HCT116 (cell line): ENCODE measurements at regions not wholly inside any gene's neighbourhood (a gene's known extent, or its start where the extent isn't known, plus 50 kb on each side); places are given as distances from the start of the nearest gene placed in this dataset.

Source experiments
- ATAC-seq: fragments of 200-7000 bp; cut with Tn5 transposase; 2 replicates; pipeline ENCODE4 v1.9.1; 2020; ENCODE audit warnings: mild to moderate bottlenecking, moderate library complexity
- BruUV-seq: library from RNA; stranded (reverse); fragments of 400-500 nt; replicated peaks from 2 replicates; lab custom pipeline; 2021; lab: Mats Ljungman, UMichigan
- CTCF ChIA-PET: fragments of 300-600 bp; sonication (Branson Sonifier 250); formaldehyde crosslinking; loops from one replicate; lab custom pipeline; 2021; ENCODE audit warnings: antibody characterized with exemption; lab: Charles Lee
- POLR2A ChIA-PET: fragments of 300-600, 350-600 bp; sonication (Branson Sonifier 250); formaldehyde crosslinking; loops from one replicate; lab custom pipeline; 2021; ENCODE audit warnings: antibody characterized with exemption; lab: Charles Lee
- RAD21 ChIA-PET, 2 experiments: fragments of 300-600 bp; sonication (Branson Sonifier 250); formaldehyde crosslinking; loops; one replicate each; lab custom pipeline; 2023; ENCODE audit warnings: low total read pairs in 2 of 2; ENCODE audit not compliant: uncharacterized antibody in 2 of 2, unreplicated experiment in 2 of 2, low non-redundant PET in 1 of 2; lab: Charles Lee
- DNase-seq: peaks from one replicate; pipeline ENCODE4 v3.0.0-alpha.2; 2010; ENCODE audit warnings: low read depth, low spot score
- H2AFZ ChIP-seq: fragments of 200-600 bp; shearing (Covaris generic), sonication (generic); 2 replicates; pipeline ENCODE4 v1.6.1; 2017; ENCODE audit warnings: low read depth, mixed run types, mixed read lengths, antibody characterized with exemption, low read length; ENCODE audit not compliant: poor library complexity, severe bottlenecking
- H3K27ac ChIP-seq: 2 replicates; pipeline ENCODE4 v1.5.1; 2012; ENCODE audit warnings: low read depth, low read length
- H3K27me3 ChIP-seq: fragments of 200-600 bp; sonication (generic); 2 replicates; pipeline ENCODE4 v1.6.1; 2016; ENCODE audit warnings: mixed run types, low read length, mixed read lengths; ENCODE audit not compliant: insufficient read depth
- H3K36me3 ChIP-seq, 2 experiments: fragments of 200-500 bp in 1 of 2; fragments of 200-600 bp in 1 of 2; sonication (Bioruptor generic) in 1 of 2; sonication (generic) in 1 of 2; 2 replicates each; pipeline versions ENCODE4 v1.5.1 to v1.6.1; 2014 to 2016; ENCODE audit warnings: low read length in 2 of 2, inconsistent platforms in 1 of 2, mixed read lengths in 1 of 2, mixed run types in 1 of 2; ENCODE audit not compliant: insufficient read depth in 2 of 2, control insufficient read depth in 1 of 2
- H3K4me1 ChIP-seq, 2 experiments: fragments of 200-600 bp in 1 of 2; sonication (generic) in 1 of 2; 2 replicates each; pipeline versions ENCODE4 v1.5.1 to v1.6.1; 2012 to 2017; ENCODE audit warnings: low read length in 2 of 2, inconsistent platforms in 1 of 2, mild to moderate bottlenecking in 1 of 2, mixed read lengths in 1 of 2, mixed run types in 1 of 2, moderate library complexity in 1 of 2; ENCODE audit not compliant: insufficient read depth in 2 of 2, control insufficient read depth in 1 of 2
- H3K4me2 ChIP-seq: fragments of 200-600 bp; sonication (generic); 2 replicates; pipeline ENCODE4 v1.6.1; 2017; ENCODE audit warnings: mixed run types, low read length, mixed read lengths
- H3K4me3 ChIP-seq, 2 experiments: fragments of 200-600 bp in 1 of 2; sonication (generic) in 1 of 2; replicated peaks in 1 of 2; 2 replicates each; pipeline ENCODE4 v1.5.1; 2011 to 2016; ENCODE audit warnings: low read length in 2 of 2, control low read depth in 1 of 2, low read depth in 1 of 2, mild to moderate bottlenecking in 1 of 2, mixed read lengths in 1 of 2, mixed run types in 1 of 2
- H3K79me2 ChIP-seq: fragments of 200-600 bp; sonication (generic); 2 replicates; pipeline ENCODE4 v1.6.1; 2017; ENCODE audit warnings: mild to moderate bottlenecking, mixed run types, low read length, moderate library complexity, mixed read lengths; ENCODE audit not compliant: insufficient read depth
- H3K9ac ChIP-seq: fragments of 200-600 bp; sonication (generic); 2 replicates; pipeline ENCODE4 v1.6.1; 2016; ENCODE audit warnings: low read length, mixed read lengths
- H3K9me2 ChIP-seq: fragments of 200-600 bp; sonication (generic), shearing (Covaris generic); 2 replicates; pipeline ENCODE4 v1.6.1; 2017; ENCODE audit warnings: mixed run types, mild to moderate bottlenecking, moderate library complexity; ENCODE audit not compliant: insufficient read depth
- H3K9me3 ChIP-seq, 2 experiments: fragments of 200-500 bp in 1 of 2; fragments of 200-600 bp in 1 of 2; sonication (Bioruptor generic) in 1 of 2; sonication (generic) in 1 of 2; 2 replicates each; pipeline ENCODE4 v1.6.1; 2014 to 2017; ENCODE audit warnings: low read length in 2 of 2, mixed read lengths in 2 of 2, inconsistent platforms in 1 of 2, low read depth in 1 of 2, mild to moderate bottlenecking in 1 of 2, mixed run types in 1 of 2, moderate library complexity in 1 of 2; ENCODE audit not compliant: control insufficient read depth in 1 of 2, insufficient read depth in 1 of 2
- H4K20me1 ChIP-seq: fragments of 200-600 bp; sonication (generic), shearing (Covaris generic); 2 replicates; pipeline ENCODE4 v1.6.1; 2017; ENCODE audit warnings: mixed run types, mild to moderate bottlenecking, moderate library complexity; ENCODE audit not compliant: insufficient read depth
- CTCF ChIP-seq, 3 experiments: fragments of 200-600 bp in 1 of 3; sonication (generic) in 1 of 3; IDR thresholded peaks in 2 of 3; conservative IDR thresholded peaks in 1 of 3; 2 replicates each; pipeline ENCODE4 v1.5.1; 2012 to 2017; ENCODE audit warnings: low read depth in 2 of 3, low read length in 2 of 3, antibody characterized with exemption in 1 of 3, borderline replicate concordance in 1 of 3, control low read depth in 1 of 3, mild to moderate bottlenecking in 1 of 3, mixed read lengths in 1 of 3, mixed run types in 1 of 3, moderate library complexity in 1 of 3; ENCODE audit not compliant: insufficient read depth in 1 of 3
- EZH2 ChIP-seq: fragments of 200-600 bp; sonication (generic); IDR thresholded peaks from 2 replicates; pipeline ENCODE4 v1.6.1; 2017; ENCODE audit warnings: antibody characterized with exemption, mixed run types
- SIN3A ChIP-seq: IDR thresholded peaks from 2 replicates; pipeline ENCODE4 v1.6.1; 2012; ENCODE audit warnings: low read depth
- ZBTB33 ChIP-seq: IDR thresholded peaks from 2 replicates; pipeline ENCODE4 v1.6.1; 2011; ENCODE audit warnings: mild to moderate bottlenecking, low read length, moderate library complexity; ENCODE audit not compliant: insufficient replicate concordance; ENCODE audit errors: extremely low read depth
- intact Hi-C: fragments of 100-400 bp; cut with micrococcal nuclease; formaldehyde crosslinking; loops from 2 replicates; pipeline ENCODE4 v1.10.0; 2022
- TF ChIP-seq, protein P1 (sequence below): IDR thresholded peaks from 2 replicates; pipeline ENCODE4 v1.6.1; 2012

- ChIA-PET CTCF (no interaction called here), POLR2A (no interaction called here), RAD21 (no interaction called here)
- H3K27me3 ChIP-seq: no peaks in the 10 kb centered on the region
- H2AFZ ChIP-seq: no peak overlapping the region
- H3K27ac ChIP-seq: no peak overlapping the region
- no peaks in the 10 kb centered on the region for H4K20me1 ChIP-seq
- H3K4me3 ChIP-seq: no peak overlapping the region
- no peaks in the 10 kb centered on the region for H3K9me2 ChIP-seq
- H3K9me3 ChIP-seq: peaks cover 0 to 8% of the 10 kb centered on the region in 2 experiments; a peak in 1 of 4 replicates
- TF ChIP-seq CTCF (IDR thresholded peaks at IDR 0.05 in 2 of 3, conservative IDR thresholded peaks at IDR 0.05 in 1 of 3; ENCODE audit: borderline replicate concordance in 1 of 3, insufficient read depth in 1 of 3, low read depth in 2 of 3, low read length in 2 of 3): no peak
- TF ChIP-seq EZH2: no peak
- intact Hi-C loops: no loop called here
- no peak overlapping the region for H3K4me2 ChIP-seq
- no peaks in the 10 kb centered on the region for H3K79me2 ChIP-seq
- H3K9ac ChIP-seq: no peak overlapping the region
- ATAC-seq: no peak
- no peaks in the 10 kb centered on the region for H3K4me1 ChIP-seq
- no TSS peak for BruUV-seq
- H3K36me3 ChIP-seq: no peaks in the 10 kb centered on the region
- DNase-seq: no peak
Observed at GRCh38 chr20:24340933-24341332, 128.5 kb upstream of the SYNDIG1 start.

DNA sequence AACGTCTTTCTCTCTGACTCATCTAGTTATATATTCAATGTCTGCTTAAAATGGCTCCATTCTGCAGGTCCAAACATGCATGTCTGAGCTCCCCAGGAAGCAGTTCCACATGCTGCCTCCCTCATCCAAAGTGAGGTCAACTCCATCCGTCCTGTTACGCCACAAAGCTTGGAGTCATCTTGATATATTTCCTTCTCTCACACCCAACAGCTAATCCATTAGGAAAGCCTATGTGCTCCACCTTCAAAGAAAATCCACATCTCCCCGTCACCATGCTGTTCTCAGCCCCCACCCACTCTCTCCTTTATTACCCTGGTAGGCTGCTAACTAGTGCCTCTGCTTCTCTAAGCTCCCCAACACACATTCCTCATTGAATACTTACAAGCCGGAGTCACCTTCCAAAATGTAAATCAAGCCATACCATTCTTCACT is 130.2 kb upstream of the SYNDIG1 start:
- Histone ChIP-seq H3K4me1 (no peaks in the 10 kb centered on the region), H2AFZ (no peak overlapping the region)

More for the DNA sequence above, 130.2 kb upstream of the SYNDIG1 start:
- Histone ChIP-seq H3K4me2 (no peak overlapping the region), H3K9ac (no peak overlapping the region), H3K79me2 (no peaks in the 10 kb centered on the region), H3K36me3 (no peaks in the 10 kb centered on the region), H3K9me2 (no peaks in the 10 kb centered on the region), H3K4me3 (no peak overlapping the region), H4K20me1 (no peaks in the 10 kb centered on the region), H3K27me3 (no peaks in the 10 kb centered on the region), H3K9me3 (peaks cover 0 to 8% of the 10 kb centered on the region in 2 experiments; a peak in 1 of 4 replicates), H3K27ac (no peak overlapping the region)
- BruUV-seq: no TSS peak
- TF ChIP-seq CTCF (IDR thresholded peaks at IDR 0.05 in 2 of 3, conservative IDR thresholded peaks at IDR 0.05 in 1 of 3; ENCODE audit: borderline replicate concordance in 1 of 3, insufficient read depth in 1 of 3, low read depth in 2 of 3, low read length in 2 of 3) (no peak), SIN3A (no peak), ZBTB33 (no peak)
- TF ChIP-seq, protein P1, sequence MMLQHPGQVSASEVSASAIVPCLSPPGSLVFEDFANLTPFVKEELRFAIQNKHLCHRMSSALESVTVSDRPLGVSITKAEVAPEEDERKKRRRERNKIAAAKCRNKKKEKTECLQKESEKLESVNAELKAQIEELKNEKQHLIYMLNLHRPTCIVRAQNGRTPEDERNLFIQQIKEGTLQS: no peak
- ATAC-seq (no peak), DNase-seq (no peak)
- CTCF ChIA-PET: no interaction called here
- RAD21 ChIA-PET: no interaction called here
- POLR2A ChIA-PET: no interaction called here
- intact Hi-C loops: no loop called here
